GM18508 (cell line): ENCODE measurements at regions not wholly inside any gene's neighbourhood (a gene's known extent, or its start where the extent isn't known, plus 50 kb on each side); places are given as distances from the start of the nearest gene placed in this dataset.

Source experiments
- ATAC-seq: cut with Tn5 transposase; IDR thresholded peaks from one replicate; pipeline ENCODE4 v1.9.1; 2021; ENCODE audit warnings: moderate number of reproducible peaks; ENCODE audit not compliant: insufficient read depth, unreplicated experiment

GRCh38 chr21:16590186-16590585 lies 860.4 kb downstream of the USP25 start:
- ATAC-seq = no peak

DNA sequence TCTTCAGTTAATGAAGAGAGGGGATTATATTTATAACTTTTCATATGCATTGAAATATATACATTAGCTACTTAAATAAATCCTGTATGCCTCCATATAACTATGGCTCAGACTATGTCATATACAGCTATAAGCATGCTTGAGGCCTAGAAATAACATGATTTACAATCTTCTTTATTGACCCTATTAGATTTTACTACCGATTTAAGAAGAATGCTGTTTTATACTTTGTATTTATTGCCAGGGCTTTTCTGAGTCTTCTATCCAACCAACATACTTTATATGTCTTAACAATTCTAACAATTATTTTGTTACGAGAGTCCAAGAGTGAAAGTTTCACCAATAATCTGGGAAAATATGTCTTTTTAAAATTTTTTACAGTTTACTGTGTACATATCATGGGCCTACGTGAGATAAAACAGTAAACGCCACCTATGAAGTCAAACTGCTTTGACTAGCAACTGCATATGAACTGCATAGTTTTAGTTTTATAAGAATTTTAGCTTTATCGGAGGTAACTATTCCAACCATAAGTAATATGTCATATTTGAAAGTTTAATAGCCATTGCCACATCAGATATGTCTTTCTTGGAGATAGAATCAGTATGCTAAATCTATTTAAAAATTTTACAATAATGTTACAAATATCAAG lies 861.0 kb downstream of the USP25 start:
- ATAC-seq = no peak

GRCh38 chr21:16592381-16592780 lies 862.6 kb downstream of the USP25 start:
- no peak for ATAC-seq

- no peak for ATAC-seq
Measured at GRCh38 chr21:16594191-16594590, 864.4 kb downstream of the USP25 start.

GRCh38 chr21:16596369-16596768 lies 866.6 kb downstream of the USP25 start:
- ATAC-seq = no peak

- ATAC-seq = no peak
Measured at GRCh38 chr21:16597753-16598152, 868.0 kb downstream of the USP25 start.

DNA sequence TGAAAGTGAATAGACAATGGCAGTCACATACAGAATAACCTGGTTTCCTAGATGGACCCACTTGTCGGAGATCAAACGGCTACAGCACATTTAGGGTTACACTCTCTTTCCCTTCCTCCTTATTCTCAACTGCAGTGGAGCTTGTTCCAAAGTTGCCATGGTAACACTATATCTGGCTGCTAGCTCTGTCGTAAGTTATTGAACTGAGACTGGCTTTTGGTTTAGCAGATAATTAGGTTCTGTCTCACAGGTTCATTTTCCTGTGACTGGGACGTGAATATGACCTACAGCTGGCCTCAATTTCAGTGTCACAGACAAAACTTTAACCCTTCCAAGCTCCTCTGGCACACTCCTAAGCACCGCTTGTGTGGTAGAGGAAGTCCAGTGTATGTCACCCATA lies 875.8 kb downstream of the USP25 start:
- ATAC-seq = no peak

- ATAC-seq = no peak
Measured at GRCh38 chr21:16606271-16606670, 876.5 kb downstream of the USP25 start.

DNA sequence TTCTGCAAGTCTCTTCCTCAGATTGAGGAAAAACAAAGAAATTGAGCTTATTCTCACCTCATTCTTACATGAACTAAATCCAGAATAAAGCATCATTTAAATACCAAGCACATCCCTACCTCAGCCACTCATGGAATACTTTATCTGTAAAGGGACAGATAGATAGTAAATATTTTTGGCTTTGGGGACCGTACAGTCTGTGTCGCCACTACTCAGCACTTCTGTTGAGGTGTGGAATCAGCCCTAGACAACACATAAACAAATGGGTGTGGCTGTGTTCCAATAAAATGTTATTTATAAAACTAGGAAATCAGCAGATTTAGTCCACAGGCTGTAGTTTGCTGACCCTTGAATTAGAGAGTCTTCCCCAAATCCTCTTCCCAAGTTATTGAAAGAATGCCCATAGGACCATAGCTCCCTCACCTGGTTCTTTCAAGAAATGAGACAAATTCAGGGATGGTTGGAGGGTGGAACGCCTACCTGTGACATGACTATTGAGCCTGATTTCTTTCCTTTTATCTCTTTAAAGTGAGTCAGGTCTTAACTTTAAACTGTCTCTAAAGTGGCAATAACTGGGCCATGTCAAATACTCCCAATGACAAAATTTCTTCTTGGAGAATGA lies 878.5 kb downstream of the USP25 start:
- no peak for ATAC-seq

DNA sequence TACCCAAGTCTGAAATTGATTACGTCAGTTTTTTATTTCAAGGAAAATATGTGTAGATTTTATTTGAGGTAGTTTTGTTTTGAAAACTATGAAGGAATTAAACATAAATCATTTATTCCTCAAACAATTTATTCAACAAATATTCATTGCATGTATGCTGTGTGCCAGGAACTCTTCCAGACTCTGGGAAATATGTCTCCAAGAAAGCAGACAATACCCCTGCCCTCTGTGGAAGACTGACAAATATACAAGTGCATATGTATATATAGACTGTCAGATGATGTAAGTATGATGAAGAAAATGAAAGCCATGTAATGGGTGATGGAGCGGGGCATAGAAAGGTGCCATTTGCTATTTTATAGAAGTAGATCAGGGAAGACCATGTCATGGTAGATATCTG lies 889.5 kb downstream of the USP25 start:
- no peak for ATAC-seq

- no peak for ATAC-seq
Measured at GRCh38 chr21:16620786-16621320, 891.1 kb downstream of the USP25 start.

- ATAC-seq = no peak
Measured at GRCh38 chr21:16624479-16625118, 888.2 kb upstream of the CXADR start.

- ATAC-seq = no peak
Measured at GRCh38 chr21:16625491-16625890, 887.4 kb upstream of the CXADR start.

DNA sequence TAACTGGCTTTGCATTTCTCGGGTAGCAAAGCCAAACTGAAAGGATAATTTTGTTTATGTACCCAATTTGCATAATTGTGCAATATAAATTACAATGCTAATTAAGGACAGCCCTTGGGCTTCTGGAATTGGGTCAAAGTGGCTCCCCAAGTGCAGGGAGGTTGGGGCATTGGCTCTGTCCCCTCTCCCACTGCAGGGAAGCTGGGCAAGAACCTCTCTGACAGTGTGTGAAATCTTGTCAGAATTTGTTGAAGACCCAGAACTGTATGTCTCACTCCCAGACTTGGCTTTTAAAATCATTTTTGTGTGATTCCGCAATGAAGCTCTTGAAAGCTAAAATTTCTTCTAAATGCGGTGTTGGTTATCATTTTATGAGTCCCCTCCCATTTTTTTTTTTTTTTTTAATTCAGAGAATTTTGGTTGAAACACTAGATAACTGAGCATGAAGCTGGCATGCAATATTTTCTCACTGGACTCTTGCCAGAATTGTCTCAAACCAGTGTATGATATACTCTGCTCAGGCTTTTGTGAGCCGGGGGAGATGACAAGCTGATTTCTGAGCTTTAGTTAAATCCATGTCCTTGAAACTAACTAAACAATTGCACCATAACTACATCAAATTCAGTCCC lies 878.9 kb upstream of the CXADR start:
- ATAC-seq = no peak

DNA sequence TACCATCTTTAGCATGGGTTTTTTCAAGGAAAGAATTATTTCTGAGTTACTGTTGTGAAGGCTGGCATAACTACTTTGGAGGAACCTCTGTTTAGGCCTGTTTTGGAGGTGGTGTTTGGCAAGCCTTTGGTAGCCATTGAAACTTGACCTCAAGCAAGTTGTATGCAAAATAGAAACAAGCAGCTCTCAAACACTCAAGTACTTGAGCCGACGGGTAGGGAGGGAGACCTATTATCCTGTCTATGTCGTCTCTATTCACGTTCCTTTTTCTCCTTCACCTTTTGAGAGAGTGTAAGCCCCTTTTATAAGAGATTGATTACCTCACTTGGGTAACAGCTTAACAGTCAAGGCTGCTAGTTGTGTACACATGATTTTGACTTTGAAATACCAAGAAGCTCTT lies 878.3 kb upstream of the CXADR start:
- no peak for ATAC-seq

- ATAC-seq = no peak
Measured at GRCh38 chr21:16640297-16641027, 872.4 kb upstream of the CXADR start.

DNA sequence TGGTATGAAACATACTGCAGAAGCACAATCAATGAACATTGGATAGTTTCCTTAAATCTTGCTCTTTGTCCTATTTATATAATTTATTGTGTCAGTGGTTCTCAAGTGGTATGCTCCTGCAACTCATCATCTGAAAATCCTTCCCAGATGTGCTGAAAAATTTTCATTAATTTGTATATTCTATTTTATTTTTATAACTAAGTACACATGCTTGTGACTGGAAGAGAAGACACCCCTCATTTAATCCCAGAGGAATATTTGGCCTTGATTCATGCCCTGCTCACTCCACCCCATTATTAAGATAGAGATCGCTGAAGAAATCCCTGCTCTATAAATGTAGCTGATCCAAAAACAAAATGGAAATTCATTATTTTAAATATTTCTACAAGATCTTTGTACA lies 870.5 kb upstream of the CXADR start:
- ATAC-seq = no peak

GRCh38 chr21:16644685-16645084 lies 868.2 kb upstream of the CXADR start:
- ATAC-seq = no peak

GRCh38 chr21:16650714-16651366 lies 862.0 kb upstream of the CXADR start:
- ATAC-seq = no peak

- ATAC-seq = no peak
Measured at GRCh38 chr21:16651956-16652355, 860.9 kb upstream of the CXADR start.
